ENCODE measurements at regions not wholly inside any gene's neighbourhood (a gene's known extent, or its start where the extent isn't known, plus 50 kb on each side); places are given as distances from the start of the nearest gene placed in this dataset.
"Not testable (repeated sequence)": the region's sequence is repeated elsewhere in the genome, so short reads cannot be mapped to it uniquely, and the experiment has no call there.

- DNase-seq (ENCODE audit: low read depth in 2 of 2, low spot score in 1 of 2) = no peak
Observed at GRCh38 chr18:76647322-76647721, 152.3 kb upstream of the ZNF516 start.

- DNase-seq (ENCODE audit: low read depth in 2 of 2, low spot score in 1 of 2) = no peak
Observed at GRCh38 chr18:76644580-76644979, 149.5 kb upstream of the ZNF516 start.

GRCh38 chr18:76643996-76644395, 149.0 kb upstream of the ZNF516 start:
- DNase-seq (ENCODE audit: low read depth in 2 of 2, low spot score in 1 of 2) = no peak

DNA sequence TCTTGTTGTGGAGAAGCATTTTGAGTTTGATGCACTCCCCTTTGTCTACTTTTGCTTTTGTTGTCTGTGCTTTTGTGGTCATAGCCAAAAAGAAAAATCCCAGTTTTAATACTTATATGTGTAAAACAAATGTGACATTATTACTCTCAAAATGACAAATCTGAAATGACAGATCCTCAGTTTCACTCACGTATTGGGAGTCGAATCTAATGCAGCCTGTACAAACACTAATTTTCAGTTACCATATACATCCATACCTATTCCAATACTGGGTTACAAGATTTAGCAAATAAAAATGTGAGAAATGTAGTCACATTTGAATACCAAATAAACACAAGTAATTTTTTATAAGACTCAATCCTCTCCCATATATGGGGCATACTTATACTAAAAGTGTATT, 148.2 kb upstream of the ZNF516 start:
- no peak for DNase-seq (ENCODE audit: low read depth in 2 of 2, low spot score in 1 of 2)

DNA sequence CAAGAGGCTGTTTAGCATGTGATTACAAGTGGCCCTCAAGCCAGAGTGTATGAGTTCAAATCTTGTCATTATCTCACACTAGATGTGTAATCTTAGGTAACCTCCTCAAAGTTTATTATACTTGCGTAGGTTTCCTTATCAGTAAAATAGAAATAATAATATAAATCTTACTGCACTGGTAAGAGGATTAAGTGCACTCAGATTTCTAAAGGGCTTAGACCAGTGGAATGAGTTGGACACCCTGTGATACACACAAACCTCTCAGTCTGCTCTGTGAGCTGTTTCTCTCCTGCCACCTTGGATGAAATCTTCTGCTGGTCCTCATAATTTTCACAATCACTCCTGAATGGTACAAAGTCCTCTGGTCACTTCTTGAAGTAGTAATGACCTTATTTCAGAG, 145.4 kb upstream of the ZNF516 start:
- no peak for DNase-seq (ENCODE audit: low read depth in 2 of 2, low spot score in 1 of 2)

DNA sequence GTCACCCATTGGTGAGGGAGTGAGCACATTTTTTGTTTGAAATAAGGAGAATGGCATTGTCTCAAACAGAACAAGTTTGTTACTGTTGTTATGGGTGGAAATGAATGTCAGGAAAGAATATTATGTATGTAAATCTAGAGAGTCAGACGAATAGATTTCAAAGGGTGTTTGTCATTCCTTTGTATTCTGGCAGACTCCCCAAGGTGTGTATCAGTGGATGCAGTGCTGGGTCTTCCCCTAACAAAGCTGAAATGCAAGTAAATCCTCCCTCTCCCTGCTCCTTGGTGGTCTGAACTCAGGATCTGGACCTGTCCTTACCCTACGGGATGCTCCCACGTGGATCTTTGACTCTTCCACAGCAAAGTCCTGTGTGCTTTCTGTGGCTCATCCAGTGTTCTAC, 139.5 kb upstream of the ZNF516 start:
- DNase-seq (ENCODE audit: low read depth in 2 of 2, low spot score in 1 of 2) = no peak

DNA sequence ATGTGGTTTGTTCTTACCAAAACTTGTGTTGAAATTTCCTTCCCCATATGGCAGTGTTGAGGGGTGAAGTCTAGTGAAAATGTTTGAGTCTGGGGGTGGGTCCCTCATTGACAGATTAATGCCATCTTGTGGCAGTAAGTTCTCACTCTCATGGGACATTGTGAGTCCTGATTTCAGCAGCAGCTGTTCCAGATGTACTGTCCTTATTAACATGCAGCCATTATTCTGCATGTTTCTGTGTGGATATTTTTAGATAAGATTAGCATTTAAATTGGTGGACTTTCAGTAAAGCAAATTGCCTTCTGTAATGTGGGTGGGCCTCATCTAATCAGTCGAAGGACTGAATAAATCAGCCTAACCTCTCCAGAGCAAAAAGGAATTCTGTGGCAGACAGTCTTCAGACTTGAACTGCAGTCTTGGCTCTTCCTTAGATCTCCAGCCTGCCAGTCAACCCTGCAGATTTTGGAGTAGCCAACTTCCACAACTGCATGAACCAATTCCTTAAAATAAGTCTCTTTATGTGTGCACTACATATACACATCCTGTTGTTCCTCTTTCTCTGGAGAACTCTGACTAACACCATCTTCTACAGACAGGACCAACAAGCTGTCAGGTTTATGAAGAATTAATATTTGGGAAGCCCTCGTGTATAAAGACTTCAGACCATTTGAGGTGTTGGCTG, 138.7 kb upstream of the ZNF516 start:
- no peak for DNase-seq (ENCODE audit: low read depth in 2 of 2, low spot score in 1 of 2)

DNA sequence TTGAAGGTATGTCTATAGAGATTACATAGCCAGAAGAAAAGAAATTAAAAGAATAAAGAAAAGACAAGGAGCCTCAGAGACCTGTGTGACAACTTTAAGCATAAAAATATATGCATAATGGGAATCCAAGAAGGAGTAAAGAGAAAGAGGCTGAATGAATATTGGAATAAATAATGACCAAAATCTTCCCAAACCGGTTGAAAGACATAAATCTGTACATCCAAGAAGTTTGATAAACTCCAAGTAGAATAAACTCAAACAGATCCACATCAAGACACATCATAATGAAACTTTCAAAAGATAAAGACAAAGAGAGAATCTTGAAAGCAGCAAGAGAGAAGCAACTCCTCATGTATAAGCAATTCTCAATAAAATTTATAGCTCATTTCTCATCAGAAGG, 132.4 kb upstream of the ZNF516 start:
- no peak for DNase-seq (ENCODE audit: low read depth in 2 of 2, low spot score in 1 of 2)

DNA sequence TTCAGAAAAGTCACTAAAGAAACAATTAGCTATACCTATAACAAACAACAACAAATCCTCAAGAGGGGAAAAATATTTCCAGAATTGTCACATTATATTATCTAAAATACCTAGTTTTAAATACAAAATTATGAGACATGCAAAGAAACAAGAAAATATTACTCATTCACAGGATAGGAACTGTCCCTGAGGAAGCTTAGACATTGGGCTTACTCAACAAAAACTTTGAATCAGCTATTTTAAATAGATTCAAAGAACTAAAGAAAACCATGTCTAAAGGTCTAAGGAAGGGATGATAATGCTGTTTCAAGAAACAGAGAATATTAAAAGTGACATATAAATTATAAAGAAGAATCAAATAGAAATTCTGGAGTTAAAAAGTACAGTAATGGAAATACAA, 131.9 kb upstream of the ZNF516 start:
- no peak for DNase-seq (ENCODE audit: low read depth in 2 of 2, low spot score in 1 of 2)

GRCh38 chr18:76622651-76623050, 127.6 kb upstream of the ZNF516 start:
- no peak for DNase-seq (ENCODE audit: low read depth in 2 of 2, low spot score in 1 of 2)

DNA sequence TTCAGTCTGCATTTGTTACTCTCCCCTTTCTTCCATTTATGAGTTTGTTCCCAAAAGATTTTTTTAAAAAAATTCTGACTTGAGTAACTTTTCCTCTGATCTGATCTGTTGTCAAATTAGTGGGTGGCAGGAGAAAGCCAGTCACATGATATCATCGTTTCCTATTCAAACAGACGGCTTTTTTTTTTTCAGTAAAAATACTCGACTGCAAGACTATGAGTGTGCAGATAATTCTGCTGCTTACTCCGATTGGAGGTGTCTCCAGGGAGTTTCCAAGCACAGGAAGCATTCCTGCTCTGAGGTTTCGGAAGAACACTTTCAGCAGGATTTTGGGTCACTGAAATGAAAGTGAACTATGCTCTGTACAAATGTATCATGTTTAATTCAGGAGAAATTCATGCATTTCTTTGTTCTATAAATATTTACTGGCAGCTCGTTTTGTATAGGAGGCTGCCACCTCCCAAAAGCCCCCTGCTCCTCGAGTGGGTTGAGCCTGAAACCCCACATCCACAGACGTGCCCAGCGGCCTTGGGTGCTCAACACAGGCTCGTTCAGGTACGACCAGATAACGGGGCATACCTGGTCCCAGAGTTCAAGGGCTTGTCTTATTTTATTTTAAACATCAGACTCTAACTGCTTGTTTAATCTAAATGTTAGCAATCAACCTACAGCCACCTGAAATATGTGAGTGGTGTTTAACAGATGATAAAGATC, 126.9 kb upstream of the ZNF516 start:
- no peak for DNase-seq (ENCODE audit: low read depth in 2 of 2, low spot score in 1 of 2)

- DNase-seq (ENCODE audit: low read depth in 2 of 2, low spot score in 1 of 2) = no peak
Observed at GRCh38 chr18:76621226-76621625, 126.2 kb upstream of the ZNF516 start.

- DNase-seq (ENCODE audit: low read depth in 2 of 2, low spot score in 1 of 2) = no peak
Observed at GRCh38 chr18:76620321-76621170, 125.5 kb upstream of the ZNF516 start.

DNA sequence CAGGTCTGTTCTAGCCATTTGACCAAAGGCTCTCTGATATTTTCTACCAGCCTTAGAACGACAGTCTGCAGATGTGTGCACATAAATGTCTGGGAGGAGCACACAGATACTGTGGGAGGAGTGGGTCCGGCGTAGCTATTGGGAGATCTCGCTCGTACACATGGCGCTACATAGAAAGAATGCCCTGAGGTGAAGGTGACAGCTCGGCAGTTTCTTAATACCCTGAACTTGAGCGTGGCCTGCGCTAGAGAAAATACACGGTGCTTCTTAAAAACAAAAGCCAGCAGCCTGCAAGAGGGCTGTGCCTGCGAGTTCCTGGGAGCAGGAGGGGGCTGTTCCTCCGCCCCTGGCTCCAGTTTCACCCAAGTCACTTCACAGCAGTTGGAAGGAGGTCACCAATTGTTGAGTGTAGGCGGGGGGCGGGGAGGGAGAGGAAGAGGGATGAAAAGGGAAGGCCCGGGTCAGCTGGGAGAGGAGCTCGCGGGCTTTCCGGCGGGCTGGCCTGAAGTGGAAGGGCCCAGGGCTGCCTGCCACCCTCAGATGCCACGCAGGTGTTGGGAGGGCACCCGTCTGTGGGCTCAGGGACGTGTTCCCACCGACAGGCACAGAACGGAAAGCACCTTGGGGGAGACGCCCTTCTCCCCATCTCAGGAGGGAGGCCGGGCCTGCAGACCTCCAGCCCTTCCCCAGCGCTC, 124.7 kb upstream of the ZNF516 start:
- DNase-seq (ENCODE audit: low read depth in 2 of 2, low spot score in 1 of 2) = no peak

GRCh38 chr18:76619261-76619620, 124.2 kb upstream of the ZNF516 start:
- no peak for DNase-seq (ENCODE audit: low read depth in 2 of 2, low spot score in 1 of 2)

GRCh38 chr18:76618721-76619120, 123.7 kb upstream of the ZNF516 start:
- no peak for DNase-seq (ENCODE audit: low read depth in 2 of 2, low spot score in 1 of 2)

- no peak for DNase-seq (ENCODE audit: low read depth in 2 of 2, low spot score in 1 of 2)
Observed at GRCh38 chr18:76616373-76616772, 121.3 kb upstream of the ZNF516 start.

- no peak for DNase-seq (ENCODE audit: low read depth in 2 of 2, low spot score in 1 of 2)
Observed at GRCh38 chr18:76615065-76615733, 120.2 kb upstream of the ZNF516 start.

- DNase-seq (ENCODE audit: low read depth in 2 of 2, low spot score in 1 of 2) = no peak
Observed at GRCh38 chr18:76613755-76614120, 118.7 kb upstream of the ZNF516 start.

- no peak for DNase-seq (ENCODE audit: low read depth in 2 of 2, low spot score in 1 of 2)
Observed at GRCh38 chr18:76613053-76613754, 118.2 kb upstream of the ZNF516 start.

- not testable (repeated sequence) for DNase-seq (ENCODE audit: low read depth in 2 of 2, low spot score in 1 of 2)
Observed at GRCh38 chr18:76611750-76612045, 116.7 kb upstream of the ZNF516 start.
